ENCODE measurements at regions not wholly inside any gene's neighbourhood (a gene's known extent, or its start where the extent isn't known, plus 50 kb on each side); places are given as distances from the start of the nearest gene placed in this dataset.
"Not testable (repeated sequence)": the region's sequence is repeated elsewhere in the genome, so short reads cannot be mapped to it uniquely, and the experiment has no call there.

- not testable (repeated sequence) for DNase-seq; H3K9me3 ChIP-seq (ENCODE audit: control insufficient read depth, low read depth, low read length); H3K4me3 ChIP-seq (ENCODE audit: low read length); H3K36me3 ChIP-seq (ENCODE audit: control insufficient read depth, insufficient read depth, low read length); H3K4me1 ChIP-seq (ENCODE audit: control insufficient read depth, insufficient read depth, low read length); H3K27ac ChIP-seq (ENCODE audit: low read length); H3K27me3 ChIP-seq (ENCODE audit: control insufficient read depth, insufficient read depth, low read length)
- WGBS (ENCODE audit: insufficient coverage, low lambda C conversion rate), result no CpG with 5 or more reads among the region's 2 CpGs
Observed at GRCh38 chrX:107296184-107296583, 89.8 kb downstream of the DNAAF6 start.

- 100% methylated on average over 1 of the region's 2 CpGs for WGBS (ENCODE audit: insufficient coverage, low lambda C conversion rate)
- H3K36me3 ChIP-seq (ENCODE audit: control insufficient read depth, insufficient read depth, low read length), result no peaks in the 10 kb centered on the region
- no peaks in the 10 kb centered on the region for H3K27me3 ChIP-seq (ENCODE audit: control insufficient read depth, insufficient read depth, low read length)
- DNase-seq, result no peak
- H3K9me3 ChIP-seq (ENCODE audit: control insufficient read depth, low read depth, low read length), result no peaks in the 10 kb centered on the region
- no peak overlapping the region for H3K4me3 ChIP-seq (ENCODE audit: low read length)
- H3K27ac ChIP-seq (ENCODE audit: low read length), result no peak overlapping the region
- no peaks in the 10 kb centered on the region for H3K4me1 ChIP-seq (ENCODE audit: control insufficient read depth, insufficient read depth, low read length)
Observed at GRCh38 chrX:107298276-107298675, 91.9 kb downstream of the DNAAF6 start.

GRCh38 chrX:107301253-107301652, 94.8 kb downstream of the DNAAF6 start:
- H3K27me3 ChIP-seq (ENCODE audit: control insufficient read depth, insufficient read depth, low read length), result no peaks in the 10 kb centered on the region
- no peaks in the 10 kb centered on the region for H3K9me3 ChIP-seq (ENCODE audit: control insufficient read depth, low read depth, low read length)
- no peaks in the 10 kb centered on the region for H3K4me1 ChIP-seq (ENCODE audit: control insufficient read depth, insufficient read depth, low read length)
- no CpG with 5 or more reads among the region's 3 CpGs for WGBS (ENCODE audit: insufficient coverage, low lambda C conversion rate)
- no peak overlapping the region for H3K27ac ChIP-seq (ENCODE audit: low read length)
- H3K4me3 ChIP-seq (ENCODE audit: low read length), result no peak overlapping the region
- H3K36me3 ChIP-seq (ENCODE audit: control insufficient read depth, insufficient read depth, low read length), result no peaks in the 10 kb centered on the region
- DNase-seq, result no peak

- Histone ChIP-seq H3K9me3 (ENCODE audit: control insufficient read depth, low read depth, low read length) (no peaks in the 10 kb centered on the region), H3K4me1 (ENCODE audit: control insufficient read depth, insufficient read depth, low read length) (no peaks in the 10 kb centered on the region), H3K4me3 (ENCODE audit: low read length) (no peak overlapping the region), H3K27ac (ENCODE audit: low read length) (no peak overlapping the region), H3K27me3 (ENCODE audit: control insufficient read depth, insufficient read depth, low read length) (no peaks in the 10 kb centered on the region), H3K36me3 (ENCODE audit: control insufficient read depth, insufficient read depth, low read length) (no peaks in the 10 kb centered on the region)
- DNase-seq, result no peak
- no CpG with 5 or more reads among the region's 2 CpGs for WGBS (ENCODE audit: insufficient coverage, low lambda C conversion rate)
Observed at GRCh38 chrX:107304141-107304540, 97.7 kb downstream of the DNAAF6 start.

- H3K36me3 ChIP-seq (ENCODE audit: control insufficient read depth, insufficient read depth, low read length), result no peaks in the 10 kb centered on the region
- H3K27me3 ChIP-seq (ENCODE audit: control insufficient read depth, insufficient read depth, low read length), result no peaks in the 10 kb centered on the region
- no peak overlapping the region for H3K4me3 ChIP-seq (ENCODE audit: low read length)
- no CpG with 5 or more reads among the region's 39 CpGs for WGBS (ENCODE audit: insufficient coverage, low lambda C conversion rate)
- H3K9me3 ChIP-seq (ENCODE audit: control insufficient read depth, low read depth, low read length), result no peaks in the 10 kb centered on the region
- H3K4me1 ChIP-seq (ENCODE audit: control insufficient read depth, insufficient read depth, low read length), result peaks cover 3% of the 10 kb centered on the region
- DNase-seq, result no peak
- no peak overlapping the region for H3K27ac ChIP-seq (ENCODE audit: low read length)
Observed at GRCh38 chrX:107323786-107324492, 117.5 kb downstream of the DNAAF6 start.

GRCh38 chrX:107324493-107325310, 118.3 kb downstream of the DNAAF6 start:
- no peak overlapping the region for H3K4me3 ChIP-seq (ENCODE audit: low read length)
- H3K36me3 ChIP-seq (ENCODE audit: control insufficient read depth, insufficient read depth, low read length), result no peaks in the 10 kb centered on the region
- H3K4me1 ChIP-seq (ENCODE audit: control insufficient read depth, insufficient read depth, low read length), result peaks cover 3% of the 10 kb centered on the region
- WGBS (ENCODE audit: insufficient coverage, low lambda C conversion rate), result no CpG with 5 or more reads among the region's 23 CpGs
- H3K27ac ChIP-seq (ENCODE audit: low read length), result no peak overlapping the region
- no peaks in the 10 kb centered on the region for H3K27me3 ChIP-seq (ENCODE audit: control insufficient read depth, insufficient read depth, low read length)
- DNase-seq, result peak; percentile 18 to 55
- no peaks in the 10 kb centered on the region for H3K9me3 ChIP-seq (ENCODE audit: control insufficient read depth, low read depth, low read length)

- no peaks in the 10 kb centered on the region for H3K36me3 ChIP-seq (ENCODE audit: control insufficient read depth, insufficient read depth, low read length)
- H3K4me3 ChIP-seq (ENCODE audit: low read length), result no peak overlapping the region
- no peaks in the 10 kb centered on the region for H3K27me3 ChIP-seq (ENCODE audit: control insufficient read depth, insufficient read depth, low read length)
- H3K27ac ChIP-seq (ENCODE audit: low read length), result no peak overlapping the region
- DNase-seq, result no peak
- WGBS (ENCODE audit: insufficient coverage, low lambda C conversion rate), result no CpG with 5 or more reads among the region's 9 CpGs
- no peaks in the 10 kb centered on the region for H3K9me3 ChIP-seq (ENCODE audit: control insufficient read depth, low read depth, low read length)
- H3K4me1 ChIP-seq (ENCODE audit: control insufficient read depth, insufficient read depth, low read length), result peaks cover 3% of the 10 kb centered on the region
Observed at GRCh38 chrX:107325467-107325866, 119.1 kb downstream of the DNAAF6 start.

GRCh38 chrX:107348051-107348450, 101.4 kb upstream of the FRMPD3 start:
- Histone ChIP-seq H3K9me3 (ENCODE audit: control insufficient read depth, low read depth, low read length) (no peaks in the 10 kb centered on the region), H3K4me1 (ENCODE audit: control insufficient read depth, insufficient read depth, low read length) (no peaks in the 10 kb centered on the region), H3K27me3 (ENCODE audit: control insufficient read depth, insufficient read depth, low read length) (no peaks in the 10 kb centered on the region), H3K27ac (ENCODE audit: low read length) (no peak overlapping the region), H3K36me3 (ENCODE audit: control insufficient read depth, insufficient read depth, low read length) (no peaks in the 10 kb centered on the region), H3K4me3 (ENCODE audit: low read length) (no peak overlapping the region)
- no CpG with 5 or more reads among the region's 4 CpGs for WGBS (ENCODE audit: insufficient coverage, low lambda C conversion rate)
- no peak for DNase-seq

GRCh38 chrX:107348990-107349389, 100.5 kb upstream of the FRMPD3 start:
- no peaks in the 10 kb centered on the region for H3K27me3 ChIP-seq (ENCODE audit: control insufficient read depth, insufficient read depth, low read length)
- WGBS (ENCODE audit: insufficient coverage, low lambda C conversion rate), result no CpG with 5 or more reads among the region's 1 CpG

GRCh38 chrX:107355533-107355932, 93.9 kb upstream of the FRMPD3 start:
- H3K4me3 ChIP-seq (ENCODE audit: low read length), result no peak overlapping the region
- H3K27me3 ChIP-seq (ENCODE audit: control insufficient read depth, insufficient read depth, low read length), result no peaks in the 10 kb centered on the region
- no peak overlapping the region for H3K27ac ChIP-seq (ENCODE audit: low read length)
- no CpG with 5 or more reads among the region's 1 CpG for WGBS (ENCODE audit: insufficient coverage, low lambda C conversion rate)
- H3K36me3 ChIP-seq (ENCODE audit: control insufficient read depth, insufficient read depth, low read length), result no peaks in the 10 kb centered on the region
- H3K9me3 ChIP-seq (ENCODE audit: control insufficient read depth, low read depth, low read length), result no peaks in the 10 kb centered on the region
- H3K4me1 ChIP-seq (ENCODE audit: control insufficient read depth, insufficient read depth, low read length), result no peaks in the 10 kb centered on the region
- DNase-seq, result no peak

More at GRCh38 chrX:107348990-107349389, 100.5 kb upstream of the FRMPD3 start:
- Histone ChIP-seq H3K9me3 (ENCODE audit: control insufficient read depth, low read depth, low read length) (no peaks in the 10 kb centered on the region), H3K4me1 (ENCODE audit: control insufficient read depth, insufficient read depth, low read length) (no peaks in the 10 kb centered on the region), H3K36me3 (ENCODE audit: control insufficient read depth, insufficient read depth, low read length) (no peaks in the 10 kb centered on the region), H3K4me3 (ENCODE audit: low read length) (no peak overlapping the region), H3K27ac (ENCODE audit: low read length) (no peak overlapping the region)
- no peak for DNase-seq

Measured in large intestine (tissue), 3 donors.